ENCODE measurements at regions not wholly inside any gene's neighbourhood (a gene's known extent, or its start where the extent isn't known, plus 50 kb on each side); places are given as distances from the start of the nearest gene placed in this dataset.

DNA sequence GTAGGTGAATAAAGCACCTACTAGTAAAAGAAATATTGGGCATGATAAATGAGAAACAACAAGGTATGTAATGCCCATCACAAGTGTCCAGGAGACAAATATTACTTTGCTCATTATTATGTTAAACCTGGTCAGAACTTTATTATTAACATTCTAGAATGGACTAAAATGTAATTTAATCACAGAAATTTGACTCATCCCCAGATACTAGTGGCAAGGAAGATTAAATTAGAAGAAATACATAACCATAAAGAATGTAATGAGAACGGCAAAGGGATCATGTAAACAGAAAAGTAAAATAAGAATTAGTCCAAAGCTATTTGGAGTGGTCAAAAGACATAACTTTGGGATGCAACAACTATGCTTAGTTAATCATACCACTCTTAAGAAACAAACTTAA lies 71.2 kb upstream of the STAC start:
- no peak for DNase-seq (ENCODE audit: extremely low read depth in 1 of 11, low read depth in 9 of 11, low spot score in 4 of 11)

DNA sequence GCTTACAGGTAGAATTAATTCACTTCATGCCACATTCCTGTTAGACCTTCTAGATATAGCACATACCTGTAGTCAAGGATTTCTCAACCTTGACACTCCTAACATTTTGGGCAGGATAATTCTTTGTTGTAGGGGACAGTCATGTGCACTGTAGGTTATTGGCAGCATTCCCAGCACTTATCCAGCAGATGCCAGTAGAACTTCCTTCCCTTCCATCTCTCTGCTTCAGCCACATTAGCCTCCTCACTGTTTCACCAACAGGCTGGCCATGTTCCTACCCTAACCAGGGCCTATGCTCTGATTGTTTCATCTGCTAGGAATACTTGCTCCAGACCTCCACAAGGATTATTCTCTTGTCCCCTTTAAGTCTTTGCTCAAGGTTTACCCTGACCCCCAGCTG lies 68.0 kb upstream of the STAC start:
- no peak for DNase-seq (ENCODE audit: extremely low read depth in 1 of 11, low read depth in 9 of 11, low spot score in 4 of 11)

DNA sequence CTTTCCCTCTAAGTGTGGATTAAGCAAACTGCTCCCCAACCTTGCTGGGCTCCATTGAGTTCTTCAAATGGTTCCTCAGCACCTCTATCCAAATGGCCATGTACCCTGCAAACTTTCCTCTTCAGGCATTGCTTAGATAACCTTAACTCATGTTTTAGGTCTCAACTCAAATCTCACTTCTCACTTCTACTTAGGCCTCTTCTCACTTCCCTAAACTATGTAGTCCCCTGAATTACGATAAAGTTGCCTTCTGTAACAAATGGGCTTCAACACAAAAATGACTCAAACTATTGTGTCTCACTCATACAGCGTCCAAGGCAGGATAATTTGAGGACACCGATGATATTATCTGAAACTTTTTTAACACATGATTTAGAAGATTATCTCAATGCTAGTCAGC lies 62.4 kb upstream of the STAC start:
- DNase-seq (ENCODE audit: extremely low read depth in 1 of 11, low read depth in 9 of 11, low spot score in 4 of 11): no peak

DNA sequence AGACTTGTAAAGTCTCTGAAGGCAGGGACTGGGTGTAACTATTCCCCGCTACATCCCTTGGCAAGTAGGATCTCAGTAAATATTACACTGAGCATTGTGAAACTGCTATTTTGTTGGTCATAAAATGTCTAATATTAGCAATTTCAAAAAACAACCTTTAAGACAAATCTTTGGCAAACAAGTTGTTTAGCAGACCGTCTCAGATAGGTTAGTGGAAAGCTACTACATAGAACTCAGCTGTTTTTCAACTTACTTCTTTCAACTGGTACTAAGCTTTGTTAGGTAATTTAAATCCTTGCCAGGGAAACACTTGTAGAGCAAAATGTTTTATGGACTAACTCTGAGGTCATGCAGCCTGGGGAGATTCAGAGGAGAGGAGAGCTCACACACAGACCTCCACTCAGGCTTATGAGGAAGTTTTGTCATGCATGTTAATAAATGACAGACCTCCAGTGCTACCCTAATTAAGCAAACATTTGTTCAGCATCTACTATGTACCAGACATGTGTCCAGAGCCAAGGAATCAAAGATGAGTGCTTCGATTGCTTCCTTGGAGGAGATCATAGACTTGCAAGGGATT lies 61.6 kb upstream of the STAC start:
- DNase-seq (ENCODE audit: extremely low read depth in 1 of 11, low read depth in 9 of 11, low spot score in 4 of 11): no peak

DNA sequence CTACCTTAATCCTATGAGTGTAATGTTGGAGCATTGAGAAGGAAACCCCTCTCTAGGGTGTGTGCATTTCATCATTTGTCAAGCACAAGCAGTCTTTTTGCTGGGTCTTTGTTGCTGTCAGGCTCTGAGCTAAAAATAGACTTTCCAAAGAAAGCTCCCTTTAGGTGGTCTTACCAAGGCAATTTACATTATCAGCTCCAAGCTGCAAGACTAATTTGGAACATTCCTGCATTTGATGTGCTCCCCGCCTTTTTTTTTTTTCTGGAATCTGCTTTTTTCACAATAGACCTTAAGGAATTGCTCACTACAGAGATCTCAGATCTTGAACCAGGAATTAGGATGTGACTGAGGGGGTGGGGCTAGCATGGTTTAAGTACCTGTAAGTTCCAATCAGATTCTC lies 60.6 kb upstream of the STAC start:
- DNase-seq (ENCODE audit: extremely low read depth in 1 of 11, low read depth in 9 of 11, low spot score in 4 of 11): no peak
